ENCODE measurements at regions not wholly inside any gene's neighbourhood (a gene's known extent, or its start where the extent isn't known, plus 50 kb on each side); places are given as distances from the start of the nearest gene placed in this dataset.
A peak's percentile ranks its signal among the peaks of the same experiment; 100 is the strongest.

- DNase-seq: no peak
- no peaks in the 10 kb centered on the region for H3K27me3 ChIP-seq (ENCODE audit: low read depth)
- no peaks in the 10 kb centered on the region for H3K9me3 ChIP-seq
- intact Hi-C loops (cut with DNase I): no loop called here
- H3K4me3 ChIP-seq: no peak overlapping the region
- no peak overlapping the region for H3K27ac ChIP-seq
- no peaks in the 10 kb centered on the region for H3K4me1 ChIP-seq
- TF ChIP-seq, protein P1, sequence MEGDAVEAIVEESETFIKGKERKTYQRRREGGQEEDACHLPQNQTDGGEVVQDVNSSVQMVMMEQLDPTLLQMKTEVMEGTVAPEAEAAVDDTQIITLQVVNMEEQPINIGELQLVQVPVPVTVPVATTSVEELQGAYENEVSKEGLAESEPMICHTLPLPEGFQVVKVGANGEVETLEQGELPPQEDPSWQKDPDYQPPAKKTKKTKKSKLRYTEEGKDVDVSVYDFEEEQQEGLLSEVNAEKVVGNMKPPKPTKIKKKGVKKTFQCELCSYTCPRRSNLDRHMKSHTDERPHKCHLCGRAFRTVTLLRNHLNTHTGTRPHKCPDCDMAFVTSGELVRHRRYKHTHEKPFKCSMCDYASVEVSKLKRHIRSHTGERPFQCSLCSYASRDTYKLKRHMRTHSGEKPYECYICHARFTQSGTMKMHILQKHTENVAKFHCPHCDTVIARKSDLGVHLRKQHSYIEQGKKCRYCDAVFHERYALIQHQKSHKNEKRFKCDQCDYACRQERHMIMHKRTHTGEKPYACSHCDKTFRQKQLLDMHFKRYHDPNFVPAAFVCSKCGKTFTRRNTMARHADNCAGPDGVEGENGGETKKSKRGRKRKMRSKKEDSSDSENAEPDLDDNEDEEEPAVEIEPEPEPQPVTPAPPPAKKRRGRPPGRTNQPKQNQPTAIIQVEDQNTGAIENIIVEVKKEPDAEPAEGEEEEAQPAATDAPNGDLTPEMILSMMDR (IDR thresholded peaks at IDR 0.05): no peak
- ATAC-seq: no peak
- H3K36me3 ChIP-seq: no peaks in the 10 kb centered on the region
These were observed 92.5 kb upstream of the RBBP8 start for GRCh38 chr18:22840606-22841144.

DNA sequence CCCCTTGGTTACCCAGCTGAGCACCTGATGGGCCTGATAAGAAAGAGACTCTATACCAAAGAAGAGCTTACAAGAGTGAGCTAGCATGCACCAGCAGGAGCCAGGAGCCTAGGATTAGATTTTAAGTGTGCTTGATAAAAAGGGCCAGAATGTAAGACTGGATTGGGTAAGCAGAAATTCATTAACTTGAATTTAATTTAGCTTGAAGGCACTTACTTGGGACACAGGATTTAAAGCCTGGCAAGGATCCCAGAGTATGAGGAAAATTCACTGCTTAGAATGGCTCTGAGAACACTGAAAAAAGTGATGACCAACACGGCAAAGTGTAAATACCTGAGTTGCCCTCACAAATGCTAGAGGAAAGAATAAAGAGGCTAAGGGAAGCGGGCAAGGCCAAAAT is 91.3 kb upstream of the RBBP8 start:
- no peak overlapping the region for H3K27ac ChIP-seq

GRCh38 chr18:22844190-22844589 is 88.9 kb upstream of the RBBP8 start:
- Histone ChIP-seq H3K27ac (no peak overlapping the region), H3K4me3 (no peak overlapping the region), H3K9me3 (no peaks in the 10 kb centered on the region), H3K4me1 (peaks cover 13% of the 10 kb centered on the region), H3K36me3 (no peaks in the 10 kb centered on the region), H3K27me3 (ENCODE audit: low read depth) (no peaks in the 10 kb centered on the region)
- TF ChIP-seq, protein P1 (IDR thresholded peaks at IDR 0.05): no peak
- no peak for ATAC-seq
- intact Hi-C loops (cut with DNase I): no loop called here
- DNase-seq: no peak

More for the DNA sequence above, 91.3 kb upstream of the RBBP8 start:
- no peaks in the 10 kb centered on the region for H3K36me3 ChIP-seq
- ATAC-seq (peak in 1 of 2 donors; percentile 25), DNase-seq (no peak)
- intact Hi-C loops (cut with DNase I): no loop called here
- no peaks in the 10 kb centered on the region for H3K9me3 ChIP-seq
- H3K4me3 ChIP-seq: no peak overlapping the region
- H3K27me3 ChIP-seq (ENCODE audit: low read depth): no peaks in the 10 kb centered on the region
- TF ChIP-seq, protein P1 (IDR thresholded peaks at IDR 0.05): no peak
- H3K4me1 ChIP-seq: peaks cover 4% of the 10 kb centered on the region

- H3K4me1 ChIP-seq: peaks cover 13% of the 10 kb centered on the region
- H3K27ac ChIP-seq: no peak overlapping the region
- H3K36me3 ChIP-seq: no peaks in the 10 kb centered on the region
- H3K27me3 ChIP-seq (ENCODE audit: low read depth): no peaks in the 10 kb centered on the region
- TF ChIP-seq, protein P1 (IDR thresholded peaks at IDR 0.05): no peak
- H3K4me3 ChIP-seq: no peak overlapping the region
- intact Hi-C loops (cut with DNase I): no loop called here
- ATAC-seq (no peak), DNase-seq (no peak)
- no peaks in the 10 kb centered on the region for H3K9me3 ChIP-seq
These were observed 88.5 kb upstream of the RBBP8 start for GRCh38 chr18:22844628-22845027.

DNA sequence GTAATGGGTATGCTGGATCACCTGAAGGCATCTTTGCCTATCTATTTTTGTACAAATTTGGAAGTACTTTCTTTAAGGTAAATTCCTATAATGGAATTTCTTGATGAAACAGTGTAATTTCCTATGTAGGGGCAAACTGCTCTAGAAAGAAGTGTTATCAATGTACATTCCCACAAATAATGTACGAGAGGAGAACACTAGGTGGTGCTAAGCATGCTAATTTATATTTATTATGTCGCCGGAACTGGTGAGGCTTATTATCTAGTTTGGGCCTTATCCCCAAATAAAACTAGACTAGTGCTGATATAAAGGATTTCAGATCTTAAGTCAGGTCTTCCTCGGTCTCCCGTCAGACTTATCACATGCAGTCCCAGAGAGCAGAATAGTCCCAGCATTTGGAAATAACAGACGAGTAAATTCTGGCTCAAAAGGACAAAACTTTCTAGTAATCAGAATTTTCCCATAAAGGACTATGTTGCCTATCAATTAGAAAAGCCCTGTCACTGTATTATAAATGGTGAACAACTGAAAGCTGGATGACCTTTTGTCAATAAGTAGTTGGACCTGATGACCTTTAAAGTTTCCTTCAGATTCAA is 86.9 kb upstream of the RBBP8 start:
- DNase-seq: no peak
- H3K27me3 ChIP-seq (ENCODE audit: low read depth): no peaks in the 10 kb centered on the region
- no peak overlapping the region for H3K4me3 ChIP-seq
- no peaks in the 10 kb centered on the region for H3K36me3 ChIP-seq
- no peaks in the 10 kb centered on the region for H3K9me3 ChIP-seq
- intact Hi-C loops (cut with DNase I): no loop called here
- peak in 1 of 2 donors; percentile 58 for ATAC-seq
- peaks cover 13% of the 10 kb centered on the region for H3K4me1 ChIP-seq
- no peak overlapping the region for H3K27ac ChIP-seq
- TF ChIP-seq, protein P1 (IDR thresholded peaks at IDR 0.05): no peak
